GM12873 (cell line): ENCODE measurements at regions not wholly inside any gene's neighbourhood (a gene's known extent, or its start where the extent isn't known, plus 50 kb on each side); places are given as distances from the start of the nearest gene placed in this dataset.

ENCODE experiments used
- TF ChIP-seq, protein P1 (sequence below): IDR thresholded peaks from 2 replicates; pipeline ENCODE4 v1.5.1; 2012; ENCODE audit warnings: low read depth, mild to moderate bottlenecking, moderate library complexity, low read length, control low read depth; ENCODE audit not compliant: insufficient read depth; ENCODE audit errors: missing control alignments

- TF ChIP-seq, protein P1, sequence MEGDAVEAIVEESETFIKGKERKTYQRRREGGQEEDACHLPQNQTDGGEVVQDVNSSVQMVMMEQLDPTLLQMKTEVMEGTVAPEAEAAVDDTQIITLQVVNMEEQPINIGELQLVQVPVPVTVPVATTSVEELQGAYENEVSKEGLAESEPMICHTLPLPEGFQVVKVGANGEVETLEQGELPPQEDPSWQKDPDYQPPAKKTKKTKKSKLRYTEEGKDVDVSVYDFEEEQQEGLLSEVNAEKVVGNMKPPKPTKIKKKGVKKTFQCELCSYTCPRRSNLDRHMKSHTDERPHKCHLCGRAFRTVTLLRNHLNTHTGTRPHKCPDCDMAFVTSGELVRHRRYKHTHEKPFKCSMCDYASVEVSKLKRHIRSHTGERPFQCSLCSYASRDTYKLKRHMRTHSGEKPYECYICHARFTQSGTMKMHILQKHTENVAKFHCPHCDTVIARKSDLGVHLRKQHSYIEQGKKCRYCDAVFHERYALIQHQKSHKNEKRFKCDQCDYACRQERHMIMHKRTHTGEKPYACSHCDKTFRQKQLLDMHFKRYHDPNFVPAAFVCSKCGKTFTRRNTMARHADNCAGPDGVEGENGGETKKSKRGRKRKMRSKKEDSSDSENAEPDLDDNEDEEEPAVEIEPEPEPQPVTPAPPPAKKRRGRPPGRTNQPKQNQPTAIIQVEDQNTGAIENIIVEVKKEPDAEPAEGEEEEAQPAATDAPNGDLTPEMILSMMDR, result no peak
Measured at GRCh38 chr7:73952266-73952665, 75.7 kb upstream of the ELN start.

DNA sequence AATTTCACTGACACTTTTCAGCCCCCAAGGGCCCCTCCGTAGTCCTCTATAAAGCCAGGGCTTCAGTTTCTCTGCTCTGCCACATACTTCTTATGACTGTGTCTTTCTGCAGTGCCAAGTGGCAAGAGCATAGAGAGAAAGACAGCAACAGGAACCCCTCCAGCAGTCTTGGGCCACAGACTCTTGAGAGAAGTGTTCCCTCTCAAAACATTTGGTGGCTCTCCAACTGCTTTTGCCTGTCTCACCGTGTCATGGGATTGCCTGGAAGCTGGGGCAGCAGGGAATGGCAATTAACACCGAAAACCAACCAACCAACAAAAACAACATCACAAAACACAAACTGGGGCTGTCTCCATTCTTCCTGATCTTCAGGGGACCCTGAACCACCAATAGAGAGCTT lies 73.8 kb upstream of the ELN start:
- TF ChIP-seq, protein P1, result no peak

- TF ChIP-seq, protein P1, result no peak
Measured at GRCh38 chr7:73954861-73955260, 73.1 kb upstream of the ELN start.

DNA sequence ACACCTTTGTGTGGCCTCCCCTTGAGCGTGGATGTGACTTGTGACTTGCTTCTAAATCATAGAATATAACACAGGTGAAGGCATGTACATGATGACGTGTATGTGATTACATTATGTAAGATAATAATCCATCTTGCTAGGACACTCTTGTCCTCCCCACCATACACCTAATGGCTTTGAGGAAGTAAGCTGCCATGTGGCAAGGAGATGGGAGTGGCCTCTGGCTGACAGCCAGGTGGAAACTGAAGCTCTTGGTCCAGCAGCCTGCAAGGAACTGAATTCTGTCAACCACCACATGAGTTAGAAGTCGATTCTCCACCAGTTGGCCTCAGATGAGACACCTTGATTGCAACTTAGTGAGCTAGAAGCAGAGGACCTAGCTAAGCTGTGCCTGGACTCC lies 67.4 kb upstream of the ELN start:
- TF ChIP-seq, protein P1, result no peak

GRCh38 chr7:73963252-73963822 lies 64.6 kb upstream of the ELN start:
- TF ChIP-seq, protein P1, result no peak

DNA sequence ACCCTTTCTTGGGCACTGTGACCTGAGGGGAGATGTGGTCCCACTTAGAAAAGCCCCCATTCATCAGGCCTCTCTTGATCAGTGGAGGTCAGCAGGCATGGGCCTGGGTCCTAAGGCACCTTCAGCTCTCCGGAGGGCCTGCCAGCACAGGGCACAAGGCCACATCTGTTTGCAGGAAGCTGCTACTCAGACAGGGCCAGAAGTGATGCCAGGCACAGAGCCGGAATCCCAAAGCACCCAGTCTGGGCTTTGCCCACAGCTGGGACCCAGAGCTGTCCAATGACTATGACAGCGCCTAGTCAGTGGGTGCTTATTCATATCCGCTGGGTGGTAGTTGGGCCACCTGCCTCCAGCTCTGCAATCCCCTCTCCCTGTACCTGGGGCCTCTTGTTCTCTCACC lies 63.2 kb upstream of the ELN start:
- TF ChIP-seq, protein P1, result no peak

- TF ChIP-seq, protein P1, result no peak
Measured at GRCh38 chr7:73966062-73966940, 61.7 kb upstream of the ELN start.
